ENCODE measurements at regions not wholly inside any gene's neighbourhood (a gene's known extent, or its start where the extent isn't known, plus 50 kb on each side); places are given as distances from the start of the nearest gene placed in this dataset.

- Histone ChIP-seq H2BK15ac (ENCODE audit: low read length) (no peak overlapping the region), H3K14ac (ENCODE audit: insufficient read length) (no peak overlapping the region), H3K4me2 (ENCODE audit: insufficient read depth in 1 of 2, low read depth in 2 of 2, low read length in 2 of 2) (no peak overlapping the region), H3K36me3 (ENCODE audit: control insufficient read depth in 2 of 4, insufficient read depth in 4 of 4, low read length in 3 of 4) (no peaks in the 10 kb centered on the region), H3K23me2 (ENCODE audit: low read depth, low read length) (peaks cover 2% of the 10 kb centered on the region; the same call in 1 of the 2 replicates), H3K4me1 (replicated peaks in 1 of 4; ENCODE audit: control insufficient read depth in 3 of 4, insufficient read depth in 4 of 4, low read length in 3 of 4) (no peaks in the 10 kb centered on the region), H4K91ac (replicated peaks; ENCODE audit: insufficient read length, low read length) (no peak overlapping the region), H3K4ac (replicated peaks; ENCODE audit: insufficient read length, low read depth, low read length) (no peak overlapping the region), H3K27ac (ENCODE audit: low read depth, low read length) (no peak overlapping the region), H3K79me1 (ENCODE audit: low read depth, low read length) (no peaks in the 10 kb centered on the region), H2BK5ac (ENCODE audit: low read depth, low read length) (no peak overlapping the region), H4K8ac (ENCODE audit: extremely low read depth, insufficient read depth, low read length) (no peak overlapping the region), H2BK120ac (replicated peaks; ENCODE audit: low read depth, low read length) (no peak overlapping the region), H4K20me1 (replicated peaks in 1 of 2; ENCODE audit: control insufficient read depth in 1 of 2, insufficient read depth in 2 of 2, low read length in 2 of 2) (no peaks in the 10 kb centered on the region), H3K9me3 (ENCODE audit: insufficient read depth in 2 of 2, low read depth in 1 of 2, low read length in 1 of 2) (no peaks in the 10 kb centered on the region), H2AFZ (ENCODE audit: low read length) (no peak overlapping the region), H3K23ac (ENCODE audit: insufficient read length) (no peak overlapping the region), H3K4me3 (ENCODE audit: extremely low read depth in 1 of 4, insufficient read depth in 2 of 4, low read depth in 3 of 4, low read length in 4 of 4) (no peak overlapping the region), H2BK20ac (ENCODE audit: low read length) (no peak overlapping the region), H3K9ac (replicated peaks in 1 of 4; ENCODE audit: extremely low read depth in 1 of 4, low read depth in 3 of 4, low read length in 3 of 4) (no peak overlapping the region), H2AK5ac (ENCODE audit: low read depth, low read length) (no peak overlapping the region), H4K5ac (ENCODE audit: insufficient read length, low read depth, low read length) (no peak overlapping the region), H3K56ac (replicated peaks; ENCODE audit: insufficient read length, low read depth, low read length) (no peak overlapping the region), H2BK12ac (ENCODE audit: low read depth, low read length) (no peak overlapping the region), H3K79me2 (ENCODE audit: control insufficient read depth in 1 of 2, insufficient read depth in 2 of 2, low read length in 2 of 2) (no peaks in the 10 kb centered on the region), H3K27me3 (replicated peaks in 1 of 4; ENCODE audit: control insufficient read depth in 3 of 4, extremely low read depth in 1 of 4, insufficient read depth in 3 of 4, low read length in 3 of 4) (no peaks in the 10 kb centered on the region), H3K18ac (ENCODE audit: extremely low read depth, low read length) (no peak overlapping the region)
- TF ChIP-seq SIN3A (conservative IDR thresholded peaks at IDR 0.05 in 1 of 2, IDR thresholded peaks at IDR 0.05 in 1 of 2; ENCODE audit: low read depth in 1 of 2, low read length in 2 of 2) (no peak), BCL11A (IDR thresholded peaks at IDR 0.05; ENCODE audit: low read depth in 2 of 2, low read length in 2 of 2) (no peak), SRF (IDR thresholded peaks at IDR 0.05; ENCODE audit: low read depth, low read length) (no peak), EZH2 (IDR thresholded peaks at IDR 0.05; ENCODE audit: low read depth, low read length, severe bottlenecking) (no peak), CBX8 (IDR thresholded peaks at IDR 0.05; ENCODE audit: borderline replicate concordance, low read depth, low read length) (no peak), CHD1 (IDR thresholded peaks at IDR 0.05; ENCODE audit: low read depth, low read length) (no peak), GTF2F1 (IDR thresholded peaks at IDR 0.05; ENCODE audit: borderline replicate concordance, low read depth, low read length) (no peak), SIX5 (IDR thresholded peaks at IDR 0.05; ENCODE audit: low read depth, low read length) (no peak), TCF12 (IDR thresholded peaks at IDR 0.05; ENCODE audit: low read depth, low read length) (no peak), SIRT6 (IDR thresholded peaks at IDR 0.05; ENCODE audit: low read length) (no peak), SP4 (IDR thresholded peaks at IDR 0.05; ENCODE audit: low read length) (no peak), RXRA (IDR thresholded peaks at IDR 0.05; ENCODE audit: insufficient read depth, low read depth, low read length) (no peak), ZNF274 (IDR thresholded peaks at IDR 0.05; ENCODE audit: borderline replicate concordance, extremely low read depth, low read length) (no peak)
- CTCF ChIA-PET (ENCODE audit: partially characterized antibody) = interaction anchor here (0.6 to 2.5 kb wide), 8 partner anchors 8 to 697 kb away, joined by 3 to 8 read pairs (median 5); no protein-coding TSS in a partner anchor
- 92% methylated on average over 11 of the region's 11 CpGs; no CpG with 5 or more reads in 1 of the 2 experiments for WGBS, 2 experiments (ENCODE audit: extremely low coverage in 1 of 2, insufficient coverage in 1 of 2, insufficient read length in 1 of 2, insufficient replicate concordance in 2 of 2, low coverage in 1 of 2, low lambda C conversion rate in 2 of 2, missing lambda C conversion rate in 1 of 2)
- FAIRE-seq (no peak), DNase-seq (ENCODE audit: low read depth in 1 of 2, low spot score in 2 of 2) (no peak)
- POLR2A ChIA-PET (ENCODE audit: partially characterized antibody) = no interaction called here
Measured at GRCh38 chr6:134863763-134864510, 86.0 kb downstream of the ALDH8A1 start.
